ENCODE measurements at regions not wholly inside any gene's neighbourhood (a gene's known extent, or its start where the extent isn't known, plus 50 kb on each side); places are given as distances from the start of the nearest gene placed in this dataset.

DNA sequence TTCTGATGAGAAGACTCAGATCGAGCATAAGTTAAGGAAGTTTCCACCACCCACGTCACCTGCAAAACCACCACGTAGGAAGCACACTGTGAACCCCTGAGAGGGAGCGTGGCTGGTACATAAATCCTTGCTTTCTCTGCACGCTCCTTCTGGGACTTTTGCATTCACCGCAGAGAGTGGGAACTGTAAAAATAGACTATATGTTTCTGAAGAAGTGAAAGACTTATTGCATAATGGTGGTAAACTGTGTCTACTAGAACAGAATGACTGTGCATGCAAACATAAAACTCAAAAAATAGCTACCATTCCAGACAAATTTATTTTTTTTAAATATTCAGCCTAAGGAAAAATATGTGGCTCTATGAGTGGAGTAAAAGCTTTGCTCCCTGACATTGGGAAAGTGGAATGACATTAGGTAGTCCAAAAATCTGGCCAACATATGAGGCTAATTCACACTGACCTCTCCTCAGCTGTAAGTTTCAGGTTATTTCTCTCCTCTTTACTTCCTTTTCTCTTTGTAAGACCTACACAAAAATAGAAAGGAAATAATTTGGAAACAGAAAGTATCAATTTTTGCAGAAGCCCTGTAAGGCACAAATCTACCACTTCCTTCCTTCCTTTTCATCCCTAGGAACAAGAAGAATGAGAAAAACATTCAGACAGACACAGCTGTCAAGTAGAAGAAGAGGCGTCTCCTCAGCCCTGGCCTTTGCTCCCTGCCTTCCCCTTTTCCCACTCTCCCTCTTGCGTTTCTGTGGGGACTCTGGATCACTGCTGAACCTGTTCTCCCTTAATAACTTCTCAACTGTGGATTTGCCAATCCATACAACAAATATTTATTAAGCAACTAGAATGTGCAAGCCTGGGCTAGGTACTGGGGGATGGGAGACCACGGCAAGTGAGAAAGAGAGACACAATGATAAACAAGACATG lies 264.3 kb upstream of the FOXN3 start (continued):
- TF ChIP-seq, protein P1, sequence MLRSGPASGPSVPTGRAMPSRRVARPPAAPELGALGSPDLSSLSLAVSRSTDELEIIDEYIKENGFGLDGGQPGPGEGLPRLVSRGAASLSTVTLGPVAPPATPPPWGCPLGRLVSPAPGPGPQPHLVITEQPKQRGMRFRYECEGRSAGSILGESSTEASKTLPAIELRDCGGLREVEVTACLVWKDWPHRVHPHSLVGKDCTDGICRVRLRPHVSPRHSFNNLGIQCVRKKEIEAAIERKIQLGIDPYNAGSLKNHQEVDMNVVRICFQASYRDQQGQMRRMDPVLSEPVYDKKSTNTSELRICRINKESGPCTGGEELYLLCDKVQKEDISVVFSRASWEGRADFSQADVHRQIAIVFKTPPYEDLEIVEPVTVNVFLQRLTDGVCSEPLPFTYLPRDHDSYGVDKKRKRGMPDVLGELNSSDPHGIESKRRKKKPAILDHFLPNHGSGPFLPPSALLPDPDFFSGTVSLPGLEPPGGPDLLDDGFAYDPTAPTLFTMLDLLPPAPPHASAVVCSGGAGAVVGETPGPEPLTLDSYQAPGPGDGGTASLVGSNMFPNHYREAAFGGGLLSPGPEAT (IDR thresholded peaks at IDR 0.05; ENCODE audit: low read depth): peak; percentile 70
- TF ChIP-seq RFX5 (IDR thresholded peaks at IDR 0.05; ENCODE audit: low read depth, low read length) (no peak), ZNF207 (IDR thresholded peaks at IDR 0.05; ENCODE audit: borderline replicate concordance) (no peak), MXI1 (IDR thresholded peaks at IDR 0.05; ENCODE audit: low read depth, low read length) (peak; percentile 32; the same call in 1 of the 2 replicates), IKZF1 (conservative IDR thresholded peaks at IDR 0.05) (peak; percentile 91), MYC (IDR thresholded peaks at IDR 0.05; ENCODE audit: insufficient read depth, insufficient read length, insufficient replicate concordance, low read length, severe bottlenecking) (no peak), HDGF (IDR thresholded peaks at IDR 0.05) (no peak), ATF7 (IDR thresholded peaks at IDR 0.05; ENCODE audit: low read depth) (peak; percentile 69; the same call in 1 of the 2 replicates), ZNF622 (IDR thresholded peaks at IDR 0.05) (no peak), ZZZ3 (IDR thresholded peaks at IDR 0.05; ENCODE audit: control insufficient read depth, insufficient read length, low read depth) (no peak)
- TF ChIP-seq, protein P2, sequence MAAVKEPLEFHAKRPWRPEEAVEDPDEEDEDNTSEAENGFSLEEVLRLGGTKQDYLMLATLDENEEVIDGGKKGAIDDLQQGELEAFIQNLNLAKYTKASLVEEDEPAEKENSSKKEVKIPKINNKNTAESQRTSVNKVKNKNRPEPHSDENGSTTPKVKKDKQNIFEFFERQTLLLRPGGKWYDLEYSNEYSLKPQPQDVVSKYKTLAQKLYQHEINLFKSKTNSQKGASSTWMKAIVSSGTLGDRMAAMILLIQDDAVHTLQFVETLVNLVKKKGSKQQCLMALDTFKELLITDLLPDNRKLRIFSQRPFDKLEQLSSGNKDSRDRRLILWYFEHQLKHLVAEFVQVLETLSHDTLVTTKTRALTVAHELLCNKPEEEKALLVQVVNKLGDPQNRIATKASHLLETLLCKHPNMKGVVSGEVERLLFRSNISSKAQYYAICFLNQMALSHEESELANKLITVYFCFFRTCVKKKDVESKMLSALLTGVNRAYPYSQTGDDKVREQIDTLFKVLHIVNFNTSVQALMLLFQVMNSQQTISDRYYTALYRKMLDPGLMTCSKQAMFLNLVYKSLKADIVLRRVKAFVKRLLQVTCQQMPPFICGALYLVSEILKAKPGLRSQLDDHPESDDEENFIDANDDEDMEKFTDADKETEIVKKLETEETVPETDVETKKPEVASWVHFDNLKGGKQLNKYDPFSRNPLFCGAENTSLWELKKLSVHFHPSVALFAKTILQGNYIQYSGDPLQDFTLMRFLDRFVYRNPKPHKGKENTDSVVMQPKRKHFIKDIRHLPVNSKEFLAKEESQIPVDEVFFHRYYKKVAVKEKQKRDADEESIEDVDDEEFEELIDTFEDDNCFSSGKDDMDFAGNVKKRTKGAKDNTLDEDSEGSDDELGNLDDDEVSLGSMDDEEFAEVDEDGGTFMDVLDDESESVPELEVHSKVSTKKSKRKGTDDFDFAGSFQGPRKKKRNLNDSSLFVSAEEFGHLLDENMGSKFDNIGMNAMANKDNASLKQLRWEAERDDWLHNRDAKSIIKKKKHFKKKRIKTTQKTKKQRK (IDR thresholded peaks at IDR 0.05; ENCODE audit: low read depth, low read length): no peak
- TF ChIP-seq, protein P3, sequence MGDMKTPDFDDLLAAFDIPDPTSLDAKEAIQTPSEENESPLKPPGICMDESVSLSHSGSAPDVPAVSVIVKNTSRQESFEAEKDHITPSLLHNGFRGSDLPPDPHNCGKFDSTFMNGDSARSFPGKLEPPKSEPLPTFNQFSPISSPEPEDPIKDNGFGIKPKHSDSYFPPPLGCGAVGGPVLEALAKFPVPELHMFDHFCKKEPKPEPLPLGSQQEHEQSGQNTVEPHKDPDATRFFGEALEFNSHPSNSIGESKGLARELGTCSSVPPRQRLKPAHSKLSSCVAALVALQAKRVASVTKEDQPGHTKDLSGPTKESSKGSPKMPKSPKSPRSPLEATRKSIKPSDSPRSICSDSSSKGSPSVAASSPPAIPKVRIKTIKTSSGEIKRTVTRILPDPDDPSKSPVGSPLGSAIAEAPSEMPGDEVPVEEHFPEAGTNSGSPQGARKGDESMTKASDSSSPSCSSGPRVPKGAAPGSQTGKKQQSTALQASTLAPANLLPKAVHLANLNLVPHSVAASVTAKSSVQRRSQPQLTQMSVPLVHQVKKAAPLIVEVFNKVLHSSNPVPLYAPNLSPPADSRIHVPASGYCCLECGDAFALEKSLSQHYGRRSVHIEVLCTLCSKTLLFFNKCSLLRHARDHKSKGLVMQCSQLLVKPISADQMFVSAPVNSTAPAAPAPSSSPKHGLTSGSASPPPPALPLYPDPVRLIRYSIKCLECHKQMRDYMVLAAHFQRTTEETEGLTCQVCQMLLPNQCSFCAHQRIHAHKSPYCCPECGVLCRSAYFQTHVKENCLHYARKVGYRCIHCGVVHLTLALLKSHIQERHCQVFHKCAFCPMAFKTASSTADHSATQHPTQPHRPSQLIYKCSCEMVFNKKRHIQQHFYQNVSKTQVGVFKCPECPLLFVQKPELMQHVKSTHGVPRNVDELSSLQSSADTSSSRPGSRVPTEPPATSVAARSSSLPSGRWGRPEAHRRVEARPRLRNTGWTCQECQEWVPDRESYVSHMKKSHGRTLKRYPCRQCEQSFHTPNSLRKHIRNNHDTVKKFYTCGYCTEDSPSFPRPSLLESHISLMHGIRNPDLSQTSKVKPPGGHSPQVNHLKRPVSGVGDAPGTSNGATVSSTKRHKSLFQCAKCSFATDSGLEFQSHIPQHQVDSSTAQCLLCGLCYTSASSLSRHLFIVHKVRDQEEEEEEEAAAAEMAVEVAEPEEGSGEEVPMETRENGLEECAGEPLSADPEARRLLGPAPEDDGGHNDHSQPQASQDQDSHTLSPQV (IDR thresholded peaks at IDR 0.05): no peak
- TF ChIP-seq, protein P4, sequence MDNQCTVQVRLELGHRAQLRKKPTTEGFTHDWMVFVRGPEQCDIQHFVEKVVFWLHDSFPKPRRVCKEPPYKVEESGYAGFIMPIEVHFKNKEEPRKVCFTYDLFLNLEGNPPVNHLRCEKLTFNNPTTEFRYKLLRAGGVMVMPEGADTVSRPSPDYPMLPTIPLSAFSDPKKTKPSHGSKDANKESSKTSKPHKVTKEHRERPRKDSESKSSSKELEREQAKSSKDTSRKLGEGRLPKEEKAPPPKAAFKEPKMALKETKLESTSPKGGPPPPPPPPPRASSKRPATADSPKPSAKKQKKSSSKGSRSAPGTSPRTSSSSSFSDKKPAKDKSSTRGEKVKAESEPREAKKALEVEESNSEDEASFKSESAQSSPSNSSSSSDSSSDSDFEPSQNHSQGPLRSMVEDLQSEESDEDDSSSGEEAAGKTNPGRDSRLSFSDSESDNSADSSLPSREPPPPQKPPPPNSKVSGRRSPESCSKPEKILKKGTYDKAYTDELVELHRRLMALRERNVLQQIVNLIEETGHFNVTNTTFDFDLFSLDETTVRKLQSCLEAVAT (IDR thresholded peaks at IDR 0.05): no peak
- TF ChIP-seq, protein P5, sequence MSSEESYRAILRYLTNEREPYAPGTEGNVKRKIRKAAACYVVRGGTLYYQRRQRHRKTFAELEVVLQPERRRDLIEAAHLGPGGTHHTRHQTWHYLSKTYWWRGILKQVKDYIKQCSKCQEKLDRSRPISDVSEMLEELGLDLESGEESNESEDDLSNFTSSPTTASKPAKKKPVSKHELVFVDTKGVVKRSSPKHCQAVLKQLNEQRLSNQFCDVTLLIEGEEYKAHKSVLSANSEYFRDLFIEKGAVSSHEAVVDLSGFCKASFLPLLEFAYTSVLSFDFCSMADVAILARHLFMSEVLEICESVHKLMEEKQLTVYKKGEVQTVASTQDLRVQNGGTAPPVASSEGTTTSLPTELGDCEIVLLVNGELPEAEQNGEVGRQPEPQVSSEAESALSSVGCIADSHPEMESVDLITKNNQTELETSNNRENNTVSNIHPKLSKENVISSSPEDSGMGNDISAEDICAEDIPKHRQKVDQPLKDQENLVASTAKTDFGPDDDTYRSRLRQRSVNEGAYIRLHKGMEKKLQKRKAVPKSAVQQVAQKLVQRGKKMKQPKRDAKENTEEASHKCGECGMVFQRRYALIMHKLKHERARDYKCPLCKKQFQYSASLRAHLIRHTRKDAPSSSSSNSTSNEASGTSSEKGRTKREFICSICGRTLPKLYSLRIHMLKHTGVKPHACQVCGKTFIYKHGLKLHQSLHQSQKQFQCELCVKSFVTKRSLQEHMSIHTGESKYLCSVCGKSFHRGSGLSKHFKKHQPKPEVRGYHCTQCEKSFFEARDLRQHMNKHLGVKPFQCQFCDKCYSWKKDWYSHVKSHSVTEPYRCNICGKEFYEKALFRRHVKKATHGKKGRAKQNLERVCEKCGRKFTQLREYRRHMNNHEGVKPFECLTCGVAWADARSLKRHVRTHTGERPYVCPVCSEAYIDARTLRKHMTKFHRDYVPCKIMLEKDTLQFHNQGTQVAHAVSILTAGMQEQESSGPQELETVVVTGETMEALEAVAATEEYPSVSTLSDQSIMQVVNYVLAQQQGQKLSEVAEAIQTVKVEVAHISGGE (CRISPR knock-in tag; IDR thresholded peaks at IDR 0.05): no peak

Data from GM12878 (cell line).